ENCODE measurements at regions not wholly inside any gene's neighbourhood (a gene's known extent, or its start where the extent isn't known, plus 50 kb on each side); places are given as distances from the start of the nearest gene placed in this dataset.

GRCh38 chr14:38385836-38386235 is 129.9 kb upstream of the CLEC14A start:
- H3K27ac Mint-ChIP-seq (ENCODE audit: low read depth, unreplicated experiment): no peak overlapping the region
- BruUV-seq (replicated peaks): no TSS peak
- ChIA-PET POLR2A (no interaction called here), CTCF (interaction anchor here (0.7 kb wide), 1 partner anchor 578 kb away, joined by 5 read pairs; no protein-coding TSS in a partner anchor)
- intact Hi-C loops (cut with micrococcal nuclease): no loop called here
- no peak for DNase-seq (ENCODE audit: unreplicated experiment)
- H3K27me3 Mint-ChIP-seq (ENCODE audit: insufficient read depth, unreplicated experiment): no peaks in the 10 kb centered on the region
- no peak overlapping the region for H3K4me3 Mint-ChIP-seq (ENCODE audit: unreplicated experiment)
- no peaks in the 10 kb centered on the region for H3K36me3 Mint-ChIP-seq (ENCODE audit: insufficient read depth, unreplicated experiment)
- no peaks in the 10 kb centered on the region for H3K9me3 Mint-ChIP-seq (ENCODE audit: unreplicated experiment)
- H3K4me1 Mint-ChIP-seq (ENCODE audit: insufficient read depth, unreplicated experiment): no peaks in the 10 kb centered on the region
- TF ChIP-seq CTCF (IDR thresholded peaks at IDR 0.05; ENCODE audit: unreplicated experiment): no peak

- H3K9me3 Mint-ChIP-seq (ENCODE audit: unreplicated experiment): no peaks in the 10 kb centered on the region
- TF ChIP-seq CTCF (IDR thresholded peaks at IDR 0.05; ENCODE audit: unreplicated experiment): no peak
- POLR2A ChIA-PET: no interaction called here
Observed at GRCh38 chr14:38385343-38385742, 129.4 kb upstream of the CLEC14A start.

GRCh38 chr14:38384741-38385140 is 128.8 kb upstream of the CLEC14A start:
- Mint-ChIP-seq H3K27me3 (ENCODE audit: insufficient read depth, unreplicated experiment) (no peaks in the 10 kb centered on the region), H3K4me1 (ENCODE audit: insufficient read depth, unreplicated experiment) (no peaks in the 10 kb centered on the region), H3K36me3 (ENCODE audit: insufficient read depth, unreplicated experiment) (no peaks in the 10 kb centered on the region), H3K4me3 (ENCODE audit: unreplicated experiment) (no peak overlapping the region), H3K9me3 (ENCODE audit: unreplicated experiment) (no peaks in the 10 kb centered on the region), H3K27ac (ENCODE audit: low read depth, unreplicated experiment) (no peak overlapping the region)
- intact Hi-C loops (cut with micrococcal nuclease): no loop called here
- ChIA-PET CTCF (no interaction called here), POLR2A (no interaction called here)
- no peak for TF ChIP-seq CTCF (IDR thresholded peaks at IDR 0.05; ENCODE audit: unreplicated experiment)
- no peak for DNase-seq (ENCODE audit: unreplicated experiment)
- no TSS peak for BruUV-seq (replicated peaks)

More at GRCh38 chr14:38385343-38385742, 129.4 kb upstream of the CLEC14A start:
- CTCF ChIA-PET: no interaction called here
- no peak overlapping the region for H3K27ac Mint-ChIP-seq (ENCODE audit: low read depth, unreplicated experiment)
- DNase-seq (ENCODE audit: unreplicated experiment): no peak
- no TSS peak for BruUV-seq (replicated peaks)
- no peak overlapping the region for H3K4me3 Mint-ChIP-seq (ENCODE audit: unreplicated experiment)
- no peaks in the 10 kb centered on the region for H3K36me3 Mint-ChIP-seq (ENCODE audit: insufficient read depth, unreplicated experiment)
- no peaks in the 10 kb centered on the region for H3K4me1 Mint-ChIP-seq (ENCODE audit: insufficient read depth, unreplicated experiment)
- H3K27me3 Mint-ChIP-seq (ENCODE audit: insufficient read depth, unreplicated experiment): no peaks in the 10 kb centered on the region
- intact Hi-C loops (cut with micrococcal nuclease): no loop called here

GRCh38 chr14:38367922-38368321 is 112.0 kb upstream of the CLEC14A start:
- H3K9me3 Mint-ChIP-seq (ENCODE audit: unreplicated experiment): no peaks in the 10 kb centered on the region
- no peak overlapping the region for H3K27ac Mint-ChIP-seq (ENCODE audit: low read depth, unreplicated experiment)
- BruUV-seq (replicated peaks): no TSS peak
- H3K4me3 Mint-ChIP-seq (ENCODE audit: unreplicated experiment): no peak overlapping the region
- intact Hi-C loops (cut with micrococcal nuclease): no loop called here
- CTCF ChIA-PET: no interaction called here
- no peak for TF ChIP-seq CTCF (IDR thresholded peaks at IDR 0.05; ENCODE audit: unreplicated experiment)
- peaks cover 5% of the 10 kb centered on the region for H3K4me1 Mint-ChIP-seq (ENCODE audit: insufficient read depth, unreplicated experiment)
- POLR2A ChIA-PET: interaction anchor here (0.6 to 1.5 kb wide), 2 partner anchors 10 to 383 kb away, joined by 3 read pairs; no protein-coding TSS in a partner anchor
- no peak for DNase-seq (ENCODE audit: unreplicated experiment)
- H3K36me3 Mint-ChIP-seq (ENCODE audit: insufficient read depth, unreplicated experiment): no peaks in the 10 kb centered on the region
- H3K27me3 Mint-ChIP-seq (ENCODE audit: insufficient read depth, unreplicated experiment): no peaks in the 10 kb centered on the region

All from MCF 10A (cell line).